Body of pancreas (tissue), 4 donors: ENCODE measurements at regions not wholly inside any gene's neighbourhood (a gene's known extent, or its start where the extent isn't known, plus 50 kb on each side); places are given as distances from the start of the nearest gene placed in this dataset.

Experiments
- POLR2A ChIP-seq, 3 donors: fragments of 450-650 bp; IDR thresholded peaks; one replicate each; pipeline ENCODE4 v1.6.1; 2016; ENCODE audit warnings: antibody characterized with exemption in 3 of 3, mild to moderate bottlenecking in 2 of 3
- TF ChIP-seq, protein P1 (sequence below), 7 experiments: fragments of 450-650 bp in 4 of 7; fragments of 200-600 bp in 3 of 7; sonication (generic) in 3 of 7; IDR thresholded peaks; one replicate each; pipeline ENCODE4 v1.5.1; 2016 to 2019; ENCODE audit warnings: antibody characterized with exemption in 7 of 7

- TF ChIP-seq, protein P1, sequence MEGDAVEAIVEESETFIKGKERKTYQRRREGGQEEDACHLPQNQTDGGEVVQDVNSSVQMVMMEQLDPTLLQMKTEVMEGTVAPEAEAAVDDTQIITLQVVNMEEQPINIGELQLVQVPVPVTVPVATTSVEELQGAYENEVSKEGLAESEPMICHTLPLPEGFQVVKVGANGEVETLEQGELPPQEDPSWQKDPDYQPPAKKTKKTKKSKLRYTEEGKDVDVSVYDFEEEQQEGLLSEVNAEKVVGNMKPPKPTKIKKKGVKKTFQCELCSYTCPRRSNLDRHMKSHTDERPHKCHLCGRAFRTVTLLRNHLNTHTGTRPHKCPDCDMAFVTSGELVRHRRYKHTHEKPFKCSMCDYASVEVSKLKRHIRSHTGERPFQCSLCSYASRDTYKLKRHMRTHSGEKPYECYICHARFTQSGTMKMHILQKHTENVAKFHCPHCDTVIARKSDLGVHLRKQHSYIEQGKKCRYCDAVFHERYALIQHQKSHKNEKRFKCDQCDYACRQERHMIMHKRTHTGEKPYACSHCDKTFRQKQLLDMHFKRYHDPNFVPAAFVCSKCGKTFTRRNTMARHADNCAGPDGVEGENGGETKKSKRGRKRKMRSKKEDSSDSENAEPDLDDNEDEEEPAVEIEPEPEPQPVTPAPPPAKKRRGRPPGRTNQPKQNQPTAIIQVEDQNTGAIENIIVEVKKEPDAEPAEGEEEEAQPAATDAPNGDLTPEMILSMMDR (IDR thresholded peaks at IDR 0.05) = no peak
- TF ChIP-seq POLR2A (IDR thresholded peaks at IDR 0.05) = no peak
Observed at GRCh38 chr4:123602007-123602406, 205.4 kb downstream of the SPRY1 start.
